ENCODE measurements at regions not wholly inside any gene's neighbourhood (a gene's known extent, or its start where the extent isn't known, plus 50 kb on each side); places are given as distances from the start of the nearest gene placed in this dataset.

DNA sequence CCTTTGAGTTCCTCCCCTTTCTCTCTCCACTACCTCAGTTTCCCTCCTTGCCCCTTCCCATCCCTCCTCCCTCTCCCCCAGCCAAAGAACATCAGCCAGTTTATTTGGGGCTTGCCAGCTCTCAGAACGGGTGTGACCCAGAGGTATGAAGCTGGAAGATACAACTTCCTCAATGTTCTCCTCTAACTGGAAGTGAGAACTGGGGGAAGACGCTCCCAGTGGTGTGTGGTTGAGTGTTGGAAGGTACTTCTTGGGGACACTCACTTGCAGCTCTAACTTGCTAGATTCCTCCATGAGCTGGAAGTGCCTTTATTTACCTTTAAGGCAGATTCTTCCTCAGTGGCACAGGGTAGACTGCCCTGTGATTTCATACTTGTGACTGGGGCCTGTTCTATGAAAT is 110.5 kb upstream of the HABP2 start:
- DNase-seq (ENCODE audit: low read depth) = no peak

DNA sequence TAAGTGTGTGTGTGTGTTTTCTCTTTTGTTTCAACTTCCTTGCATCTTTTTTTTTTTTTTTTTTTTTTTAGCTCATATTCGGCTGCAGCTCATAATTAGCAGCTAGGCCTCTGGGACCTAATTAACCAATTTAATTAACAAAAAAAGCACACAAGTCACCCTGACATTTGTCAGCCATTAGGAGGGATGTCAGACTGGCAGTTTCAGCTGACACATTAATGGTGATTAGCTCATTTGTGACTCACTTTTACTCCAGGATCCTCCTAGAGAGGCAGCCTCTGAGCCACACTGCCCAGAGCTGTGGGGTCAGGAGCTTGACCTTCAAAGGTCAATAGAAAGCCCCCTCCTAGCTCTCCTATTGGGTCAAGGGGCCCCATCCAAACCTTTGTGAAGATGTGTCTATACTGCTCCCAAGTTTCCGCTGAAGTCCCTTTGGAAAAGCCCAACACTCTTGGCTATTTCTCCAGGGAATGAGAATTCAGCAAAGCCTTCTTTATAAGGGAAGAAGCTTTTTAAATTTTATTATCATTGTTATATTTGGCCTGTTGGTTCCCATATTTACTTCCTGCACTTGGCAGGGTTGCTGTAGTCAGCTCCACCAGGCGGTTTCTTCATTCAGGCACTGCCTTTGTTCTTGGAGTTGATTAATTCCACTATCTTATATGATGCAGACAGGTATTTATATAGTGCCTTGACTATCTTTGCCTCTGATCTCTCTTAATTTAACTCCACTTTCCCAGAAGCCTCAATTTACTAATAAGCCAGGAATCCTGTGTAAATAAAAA is 109.5 kb upstream of the HABP2 start:
- no peak for DNase-seq (ENCODE audit: low read depth)

DNA sequence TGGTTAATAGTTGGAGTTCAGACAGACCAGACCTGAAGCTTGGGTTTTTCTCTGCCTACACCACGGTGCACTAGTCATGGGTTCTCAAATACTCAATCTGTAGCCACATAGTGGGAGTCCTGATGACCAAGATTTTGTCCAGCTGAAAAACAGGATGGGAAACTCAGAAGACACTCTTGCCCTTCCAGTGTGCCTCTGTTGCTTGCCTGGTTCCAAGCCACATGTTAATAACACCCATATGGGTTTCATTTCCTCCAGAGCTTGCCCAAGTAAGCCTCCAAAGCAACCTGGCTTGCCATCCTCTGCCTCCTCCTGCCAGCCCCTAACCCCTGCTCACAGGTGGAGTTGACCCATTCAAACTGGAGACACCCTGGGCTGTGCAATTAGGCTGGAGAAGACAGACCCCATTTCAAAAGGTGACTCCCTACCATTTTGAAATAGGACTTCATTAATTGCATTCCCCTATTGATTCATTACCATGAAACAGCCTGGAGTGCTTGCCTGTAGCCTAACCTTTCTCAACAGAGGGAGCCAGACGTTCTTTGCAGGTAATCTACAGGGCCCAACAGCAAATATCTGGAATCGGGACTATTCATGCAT is 108.0 kb upstream of the HABP2 start:
- no peak for DNase-seq (ENCODE audit: low read depth)

DNA sequence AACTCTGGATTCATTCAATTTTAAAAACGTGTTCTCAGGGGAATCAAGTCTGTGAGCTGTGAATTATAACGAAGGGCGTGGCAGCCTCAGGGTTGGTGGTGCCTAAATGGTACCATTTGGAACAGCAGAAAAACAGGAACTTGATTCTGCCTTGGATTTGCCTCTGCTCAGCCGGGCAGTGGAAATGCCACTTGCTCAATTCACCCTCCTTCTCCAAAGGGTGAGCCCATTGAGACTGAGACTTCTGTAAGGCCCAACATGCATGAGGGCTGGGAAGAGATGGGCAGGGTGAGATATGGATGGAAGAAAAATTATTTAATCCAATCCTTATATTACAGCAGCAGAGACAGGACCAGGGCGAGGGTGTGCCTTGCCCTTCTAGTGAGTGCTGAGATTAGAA is 107.1 kb upstream of the HABP2 start:
- no peak for DNase-seq (ENCODE audit: low read depth)

DNA sequence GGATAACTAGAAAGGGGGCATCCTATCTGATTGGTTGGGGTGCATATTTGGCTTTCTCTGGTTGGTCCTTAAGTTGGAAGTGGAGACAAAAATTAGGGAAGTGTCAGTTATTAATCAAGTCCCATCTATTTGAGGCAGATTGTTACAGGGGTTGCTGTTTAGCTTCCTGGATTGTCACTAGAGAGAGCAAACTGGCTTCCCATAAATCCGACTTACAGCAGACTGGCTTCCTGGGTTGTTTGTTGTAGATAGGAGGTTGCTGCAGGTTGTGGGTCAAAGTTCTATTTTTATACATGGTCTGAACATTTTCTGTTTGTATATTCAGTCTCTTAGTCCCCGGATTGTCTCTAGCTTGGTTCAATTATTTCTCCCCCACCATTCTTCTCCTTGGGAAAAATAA is 106.1 kb upstream of the HABP2 start:
- DNase-seq (ENCODE audit: low read depth) = no peak

DNA sequence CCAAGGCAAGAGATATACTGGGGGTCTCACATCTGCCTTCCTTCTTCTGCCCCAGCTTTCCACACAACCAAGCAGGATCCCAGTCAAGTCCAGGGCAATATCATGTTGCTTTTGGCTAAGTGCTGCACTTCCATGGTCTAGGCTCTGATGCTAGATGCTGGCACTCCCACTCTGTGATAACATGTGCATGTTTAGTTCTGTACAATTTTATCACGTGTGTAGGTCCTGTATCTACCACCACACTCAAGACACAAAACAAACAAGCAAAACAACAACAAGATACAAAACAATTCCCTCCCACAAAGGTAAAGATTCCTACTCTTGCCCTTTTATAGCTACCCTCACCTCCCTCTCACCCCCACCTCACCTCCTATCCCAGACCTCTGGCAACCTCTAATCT is 105.6 kb upstream of the HABP2 start:
- DNase-seq (ENCODE audit: low read depth) = no peak

DNA sequence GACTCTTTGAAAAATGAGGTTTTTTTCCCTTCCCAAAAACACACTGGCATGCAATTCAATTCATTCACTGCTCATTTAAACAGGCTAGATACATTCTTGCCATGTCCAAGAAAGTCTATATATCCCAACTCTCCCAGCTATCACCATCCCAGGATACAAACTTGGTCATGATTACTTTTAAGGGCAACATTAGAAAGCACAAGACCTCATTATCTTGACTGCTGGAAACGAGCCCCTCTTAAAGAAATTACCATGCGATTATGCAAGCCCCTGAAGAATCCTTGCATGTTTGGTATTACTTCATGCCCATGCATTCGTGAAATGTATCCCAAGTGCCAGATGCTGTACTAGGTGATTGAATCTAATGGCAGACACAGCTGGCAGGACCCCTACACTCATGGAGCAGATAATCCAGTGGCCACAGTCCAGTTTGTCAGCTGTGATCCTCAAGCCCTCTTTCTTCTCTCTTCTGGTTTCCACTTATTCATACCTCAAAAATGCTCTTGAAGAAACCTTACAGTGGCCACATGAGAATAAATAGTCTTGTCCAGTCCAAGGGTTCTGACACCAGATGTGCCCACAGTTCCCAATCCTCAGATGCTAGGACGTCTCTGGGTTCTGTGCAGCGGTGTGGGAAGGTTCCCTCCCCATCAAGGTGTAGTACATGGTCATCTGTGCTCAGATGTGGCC is 103.7 kb upstream of the HABP2 start:
- DNase-seq (ENCODE audit: low read depth) = no peak

DNA sequence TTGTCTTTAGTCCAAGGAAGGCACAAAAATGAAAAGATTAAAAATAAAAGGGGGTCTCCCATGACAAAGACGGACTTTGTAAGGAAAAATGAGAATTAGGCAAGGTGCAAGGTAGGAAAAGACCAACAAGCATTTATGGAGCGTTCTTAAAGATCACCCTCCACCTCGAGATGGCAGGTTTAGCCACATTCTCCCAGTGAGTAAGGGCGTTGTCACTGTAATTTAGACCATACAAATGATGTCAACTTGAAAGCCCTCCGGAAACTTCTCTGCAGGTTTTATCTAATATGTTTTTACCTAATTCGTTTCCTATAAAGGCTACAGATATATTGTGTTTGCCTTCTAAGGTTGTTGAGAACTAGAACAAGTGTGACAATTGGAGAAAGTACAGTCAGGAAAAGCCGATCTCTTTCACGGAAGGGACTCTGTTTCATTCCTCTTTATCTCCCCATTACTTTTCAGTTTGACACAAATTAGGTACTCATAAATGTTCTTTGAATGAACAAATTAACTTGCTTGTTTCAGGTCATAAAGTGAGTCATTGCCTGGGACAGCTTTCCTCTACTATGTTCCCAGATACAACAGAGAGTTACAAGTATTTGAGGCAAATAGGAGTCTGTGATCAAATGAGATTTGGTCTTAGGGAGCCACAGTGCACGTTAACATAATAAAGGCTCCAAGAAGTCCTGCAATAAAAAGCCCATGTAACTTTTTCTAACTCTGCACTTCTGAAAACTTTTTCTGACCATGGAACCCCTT is 102.6 kb upstream of the HABP2 start:
- DNase-seq (ENCODE audit: low read depth) = no peak

DNA sequence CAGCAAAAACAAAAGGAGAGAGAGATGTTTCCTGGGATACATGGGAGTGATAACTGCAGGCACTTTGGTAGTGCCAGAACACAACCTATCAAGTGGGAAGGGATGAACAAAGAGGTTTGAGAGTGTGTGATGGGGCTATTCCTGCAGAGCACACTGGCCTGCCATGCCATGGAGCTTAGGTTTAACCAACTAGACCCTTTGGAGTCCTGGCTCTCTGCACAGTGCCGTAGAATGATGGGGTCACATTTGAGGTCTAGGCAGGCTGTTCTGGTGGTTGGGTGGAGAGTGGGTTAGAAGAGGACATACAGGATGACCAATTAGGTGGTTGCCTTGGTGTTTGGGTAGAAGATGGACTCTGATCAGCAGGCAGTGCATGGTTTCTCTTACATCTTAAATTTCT is 101.9 kb upstream of the HABP2 start:
- no peak for DNase-seq (ENCODE audit: low read depth)

DNA sequence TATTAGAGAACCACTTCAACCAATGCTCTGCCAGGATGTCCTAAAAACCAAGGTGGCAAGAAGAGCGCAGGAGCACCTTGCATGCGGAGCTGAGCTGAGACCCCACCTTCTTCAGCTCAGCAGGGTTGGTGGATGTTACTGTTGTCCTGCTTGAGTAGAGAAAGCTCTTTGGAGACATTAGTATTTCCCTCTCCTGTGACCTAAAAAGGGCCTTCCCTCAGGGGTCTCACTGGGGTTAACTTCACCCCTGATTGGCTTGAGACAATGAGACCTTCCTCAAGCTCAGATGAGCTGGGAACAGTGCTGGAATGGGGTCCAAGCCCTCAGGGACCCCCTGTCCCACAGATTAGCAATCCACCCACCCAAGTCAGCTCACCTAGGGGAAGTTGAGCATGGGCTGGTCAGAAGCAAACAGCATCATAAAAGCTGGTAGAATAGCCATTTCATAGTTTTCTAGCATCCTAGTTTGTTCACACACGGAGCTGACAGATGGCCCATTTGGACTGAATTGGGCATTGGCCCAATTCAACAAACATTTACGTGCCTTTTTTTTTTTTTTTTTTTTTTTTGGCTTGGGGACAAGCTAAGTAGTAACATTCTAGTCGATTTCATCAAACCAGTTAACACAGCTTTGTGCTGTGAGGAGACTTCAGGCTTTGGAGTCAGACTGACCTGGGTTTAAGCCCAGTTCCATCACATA is 100.6 kb upstream of the HABP2 start:
- no peak for DNase-seq (ENCODE audit: low read depth)

DNA sequence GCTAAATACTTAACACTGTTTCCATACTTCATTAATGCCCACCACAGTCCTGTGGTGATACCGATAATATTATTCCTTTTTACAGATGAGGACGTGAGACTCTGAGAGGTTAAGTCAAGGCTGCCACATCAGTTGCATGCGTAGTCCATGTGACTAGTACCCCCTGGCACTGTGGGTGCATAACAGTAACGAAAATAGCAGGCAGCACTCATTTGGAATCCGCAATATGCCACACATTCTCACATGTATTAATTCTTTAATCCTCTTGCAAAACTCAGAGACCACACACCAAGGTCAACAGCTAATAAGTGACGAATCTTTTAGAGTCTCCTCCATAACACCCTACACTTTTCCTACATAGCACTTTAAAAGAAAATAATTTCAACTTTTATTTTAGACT is 99.5 kb upstream of the HABP2 start:
- DNase-seq (ENCODE audit: low read depth) = no peak

DNA sequence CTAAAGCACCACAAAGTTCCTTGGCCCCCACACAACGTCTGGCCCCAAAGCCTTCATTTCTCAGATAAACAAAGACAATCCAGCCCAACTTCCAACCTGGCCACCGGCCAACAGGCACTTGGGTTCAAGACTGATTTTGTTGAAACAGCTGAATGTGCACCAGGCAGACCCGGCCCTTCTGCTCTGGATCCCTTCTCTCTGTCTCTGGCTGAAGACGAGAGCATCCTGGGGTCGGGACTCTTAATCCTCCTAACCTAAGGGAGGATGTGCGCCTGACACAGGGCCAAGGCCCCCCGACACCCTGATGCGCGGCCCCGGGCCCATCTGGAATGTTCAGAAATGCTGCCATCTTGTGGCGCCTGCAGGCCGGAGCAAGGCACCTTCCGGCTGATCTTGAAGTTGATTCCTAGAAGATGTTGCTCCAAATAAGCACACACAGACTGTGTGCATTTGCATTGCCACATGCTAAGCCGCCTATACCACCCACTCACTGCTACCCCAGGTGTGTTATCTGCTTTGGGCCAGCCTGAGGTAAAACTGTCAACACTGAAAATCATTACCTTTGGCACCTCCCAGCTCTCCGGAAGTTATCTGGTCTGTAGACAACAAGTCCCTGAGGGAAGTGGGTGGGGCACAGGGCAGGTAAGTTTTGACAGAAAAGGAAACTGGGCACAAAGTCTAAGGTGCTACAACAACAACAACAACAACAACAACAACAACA is 98.4 kb upstream of the HABP2 start:
- peak; percentile 21 for DNase-seq (ENCODE audit: low read depth)

DNA sequence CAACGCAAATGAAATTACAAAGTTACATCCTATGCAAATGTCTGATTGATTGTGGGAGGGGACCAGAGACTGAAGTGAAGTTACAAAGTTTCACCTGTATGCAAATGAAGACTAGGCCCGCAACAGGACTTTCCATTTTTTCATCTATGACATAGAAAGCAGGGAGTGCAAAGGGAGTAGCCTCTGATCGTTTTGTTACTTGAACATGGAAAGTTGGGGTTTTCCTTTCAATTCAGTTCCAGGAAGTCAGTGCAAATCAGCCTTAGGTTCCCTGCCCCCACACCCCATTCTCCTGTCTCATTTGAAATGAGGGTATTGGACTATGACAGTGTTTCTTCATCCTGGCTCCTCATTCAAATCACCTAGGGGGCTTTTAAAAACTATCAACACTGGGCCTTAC is 96.9 kb upstream of the HABP2 start:
- no peak for DNase-seq (ENCODE audit: low read depth)

DNA sequence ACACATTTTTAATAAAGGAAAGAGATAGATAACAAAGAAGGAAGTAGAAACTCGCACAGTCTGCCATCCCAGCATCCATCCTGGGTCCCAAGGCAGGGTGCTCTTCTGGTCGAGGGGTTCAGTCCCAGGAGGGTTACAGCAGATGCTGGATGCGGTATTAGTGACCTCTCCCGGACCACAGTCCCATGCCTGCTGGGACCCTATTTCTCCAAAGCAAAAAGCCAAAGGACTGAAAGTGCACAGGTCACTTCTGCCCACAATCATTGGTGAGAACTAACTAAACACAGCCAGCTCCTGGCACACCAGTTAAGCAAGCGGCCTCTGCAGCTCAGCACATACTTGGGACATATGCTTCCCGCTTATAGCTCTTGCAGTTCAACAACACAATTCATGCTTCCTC is 96.1 kb upstream of the HABP2 start:
- no peak for DNase-seq (ENCODE audit: low read depth)

DNA sequence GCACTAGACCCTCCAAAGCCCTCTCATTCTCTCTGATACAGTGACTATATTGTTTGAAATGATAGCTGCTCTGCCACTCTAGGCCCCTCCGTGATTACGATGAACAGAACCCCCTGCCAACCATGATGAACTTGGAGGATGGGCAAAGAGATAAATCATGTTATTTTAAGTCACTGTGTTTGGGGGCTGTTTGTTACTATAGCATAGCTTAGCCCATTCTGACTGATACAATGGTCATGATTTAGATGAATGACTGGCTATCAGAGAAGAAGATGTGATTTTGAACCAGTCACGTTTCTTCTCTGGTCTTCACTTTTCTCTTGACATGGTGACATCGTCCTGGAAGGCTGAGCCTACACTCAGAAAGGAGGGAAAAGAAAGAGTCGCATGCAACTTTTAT is 95.4 kb upstream of the HABP2 start:
- no peak for DNase-seq (ENCODE audit: low read depth)

DNA sequence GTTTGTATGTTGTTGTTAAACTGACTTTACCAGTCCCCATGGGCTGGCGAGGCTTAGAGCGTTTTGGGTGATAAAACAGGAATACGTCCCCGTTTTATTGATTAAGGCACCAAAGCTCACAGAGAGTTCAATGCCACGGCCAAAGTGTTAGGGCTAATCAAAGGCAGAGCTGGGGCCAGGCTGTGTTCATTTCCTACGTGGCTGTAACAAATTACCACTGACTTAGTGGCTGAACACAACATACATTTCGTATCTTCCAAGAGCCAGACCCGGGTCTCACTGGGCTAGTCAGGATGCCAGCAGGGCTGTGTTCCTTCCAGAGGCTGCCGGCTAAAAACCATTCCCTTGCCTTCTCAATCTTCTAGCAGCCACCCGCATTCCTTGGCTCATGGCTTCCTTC is 94.4 kb upstream of the HABP2 start:
- no peak for DNase-seq (ENCODE audit: low read depth)

DNA sequence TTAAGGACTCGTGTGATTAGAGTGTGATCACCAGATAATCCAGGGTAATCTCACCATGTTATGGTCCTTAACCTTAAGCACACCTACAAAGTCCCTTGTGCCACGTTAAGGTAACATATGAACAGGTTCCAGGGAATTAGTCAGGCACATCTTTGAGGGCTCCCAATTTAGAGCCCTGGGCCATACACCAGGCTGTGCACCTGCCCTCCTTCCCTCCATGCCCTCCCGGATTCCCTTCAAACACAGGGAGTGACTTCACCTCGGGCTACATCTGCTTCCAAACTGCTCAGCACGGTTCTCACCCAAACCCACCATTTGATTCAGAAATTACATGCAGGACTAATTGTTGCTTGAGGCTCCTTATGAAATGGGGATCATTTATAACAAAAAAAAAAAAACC is 93.9 kb upstream of the HABP2 start:
- no peak for DNase-seq (ENCODE audit: low read depth)

DNA sequence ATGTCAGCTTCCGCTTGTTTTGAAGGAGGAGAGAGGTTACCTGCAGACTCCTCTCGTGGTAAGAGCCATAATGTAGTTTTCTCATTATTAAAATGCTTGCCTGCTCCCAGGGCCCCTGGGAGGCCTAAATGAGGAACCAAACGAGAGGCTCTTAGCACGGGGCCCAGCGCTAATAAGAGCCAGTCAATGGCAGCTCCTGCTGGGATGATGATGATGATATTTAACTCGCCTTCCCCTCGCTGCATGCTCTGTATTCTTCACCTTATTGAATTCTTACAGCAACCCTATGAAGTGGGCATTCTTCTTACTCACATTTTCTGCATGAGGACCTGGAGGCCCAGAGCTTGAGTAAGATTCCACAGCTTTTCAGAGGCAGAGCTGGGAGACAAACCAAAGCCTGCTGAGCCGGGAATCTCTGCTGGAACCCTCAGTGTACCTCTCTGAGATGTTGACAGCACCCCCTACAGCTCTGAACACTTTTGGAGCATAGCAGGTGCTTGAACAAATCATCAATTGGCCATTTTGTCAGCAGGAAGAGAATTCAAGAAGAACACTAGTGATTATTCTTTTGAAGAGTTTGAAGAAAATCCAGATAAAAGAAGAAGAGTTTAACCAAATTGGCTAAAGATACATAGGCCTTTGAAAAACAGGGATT is 93.1 kb upstream of the HABP2 start:
- DNase-seq (ENCODE audit: low read depth) = no peak

DNA sequence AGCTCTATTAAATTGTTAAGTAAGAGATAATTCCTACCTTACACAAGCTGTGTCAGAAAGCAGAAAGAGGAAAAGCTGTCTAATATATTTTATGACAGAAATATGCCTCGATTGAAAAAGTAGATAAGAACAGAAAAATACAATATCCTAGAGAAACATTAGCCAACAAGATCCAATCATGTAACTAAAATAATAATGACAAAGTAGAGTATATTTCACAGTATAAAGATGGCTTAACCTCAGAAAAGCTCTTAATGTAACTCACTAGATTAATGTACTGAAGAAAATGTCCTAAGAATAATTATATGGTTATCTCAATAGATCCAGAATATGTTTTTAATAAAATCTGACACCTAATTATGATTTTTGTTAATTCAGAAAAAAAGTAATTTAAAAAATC is 89.8 kb upstream of the HABP2 start:
- DNase-seq (ENCODE audit: low read depth) = no peak

DNA sequence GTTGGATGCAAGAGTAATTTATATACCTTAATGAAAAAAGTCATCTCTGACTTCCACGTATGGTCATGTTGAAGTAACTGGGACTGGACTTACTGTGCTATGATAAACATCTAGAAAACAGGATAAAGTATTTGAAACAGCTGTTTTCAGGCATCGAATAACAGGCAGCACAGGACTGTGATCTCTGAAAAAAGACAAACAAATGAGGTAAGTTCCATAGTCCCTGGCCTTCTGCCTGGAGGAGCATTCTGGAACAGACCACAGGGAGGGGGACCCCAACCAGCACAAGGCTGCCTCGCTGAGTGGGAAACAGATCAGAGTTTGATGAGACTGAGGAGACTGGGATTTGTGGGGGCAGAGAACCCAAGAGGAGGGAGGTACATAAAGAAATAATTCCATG is 89.1 kb upstream of the HABP2 start:
- DNase-seq (ENCODE audit: low read depth) = no peak

DNA sequence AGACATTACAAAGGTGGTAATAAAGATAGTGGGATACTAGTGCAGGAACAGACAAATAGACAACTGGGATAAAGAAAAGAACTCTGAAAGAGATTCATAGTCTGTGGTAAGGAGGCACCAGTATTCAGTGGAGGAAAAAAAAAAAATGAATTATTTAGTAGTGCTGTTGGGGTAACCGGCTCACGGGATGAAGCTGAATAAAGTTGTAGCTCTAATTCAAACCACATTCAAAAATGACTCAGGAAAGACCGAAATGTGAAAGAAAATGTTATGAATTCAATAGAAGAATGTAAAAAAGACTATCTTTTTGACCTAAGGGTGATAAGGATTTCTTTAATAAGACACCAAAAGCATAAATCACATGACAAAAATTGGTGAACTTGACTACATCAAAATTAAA is 83.1 kb upstream of the HABP2 start:
- DNase-seq (ENCODE audit: low read depth) = no peak

Measured in fibroblast of gingiva (primary cell).